Liver (tissue), 8 donors: ENCODE measurements at regions not wholly inside any gene's neighbourhood (a gene's known extent, or its start where the extent isn't known, plus 50 kb on each side); places are given as distances from the start of the nearest gene placed in this dataset.

Source experiments
- DNase-seq: peaks from one replicate; pipeline ENCODE4 v3.0.0-alpha.2; 2017; ENCODE audit warnings: low spot score
- H3K27ac ChIP-seq, 2 donors: one replicate each; pipeline ENCODE4 v1.7.0; 2013; ENCODE audit warnings: inconsistent platforms in 2 of 2, low read length in 2 of 2, control low read depth in 1 of 2, low read depth in 1 of 2, mild to moderate bottlenecking in 1 of 2
- H3K27me3 ChIP-seq, 4 donors: one replicate each; pipeline versions ENCODE4 v1.6.1 to v1.7.0; 2013; ENCODE audit warnings: low read length in 3 of 4, inconsistent platforms in 1 of 4, mild to moderate bottlenecking in 1 of 4, moderate library complexity in 1 of 4; ENCODE audit not compliant: control insufficient read depth in 4 of 4, insufficient read depth in 4 of 4
- H3K36me3 ChIP-seq, 4 donors: one replicate each; pipeline versions ENCODE4 v1.6.1 to v1.7.0; 2013; ENCODE audit warnings: low read length in 3 of 4, mild to moderate bottlenecking in 3 of 4, low read depth in 1 of 4, moderate library complexity in 1 of 4; ENCODE audit not compliant: control insufficient read depth in 4 of 4, insufficient read depth in 3 of 4
- H3K4me1 ChIP-seq, 4 donors: one replicate each; pipeline versions ENCODE4 v1.6.1 to v1.7.0; 2013; ENCODE audit warnings: low read length in 3 of 4, mild to moderate bottlenecking in 3 of 4, moderate library complexity in 1 of 4; ENCODE audit not compliant: control insufficient read depth in 4 of 4, insufficient read depth in 4 of 4
- H3K4me3 ChIP-seq, 3 donors: one replicate each; pipeline versions ENCODE4 v1.6.1 to v1.7.0; 2013; ENCODE audit warnings: low read length in 3 of 3, control low read depth in 1 of 3, low read depth in 1 of 3, mild to moderate bottlenecking in 1 of 3
- H3K9ac ChIP-seq, 2 donors: one replicate each; pipeline ENCODE4 v1.7.0; 2013; ENCODE audit warnings: low read length in 2 of 2, mild to moderate bottlenecking in 2 of 2, moderate library complexity in 2 of 2, control low read depth in 1 of 2, low read depth in 1 of 2
- H3K9me3 ChIP-seq, 4 donors: one replicate each; pipeline versions ENCODE4 v1.6.1 to v1.7.0; 2013; ENCODE audit warnings: low read length in 3 of 4; ENCODE audit not compliant: control insufficient read depth in 4 of 4
- EGR1 ChIP-seq, 2 donors: IDR thresholded peaks; 2 replicates each; pipeline ENCODE4 v1.6.1; 2016 to 2018; ENCODE audit warnings: antibody characterized with exemption in 2 of 2, low read depth in 2 of 2
- FOXA1 ChIP-seq: IDR thresholded peaks from 2 replicates; pipeline ENCODE4 v1.6.1; 2016; ENCODE audit warnings: antibody characterized with exemption
- FOXA2 ChIP-seq: IDR thresholded peaks from 2 replicates; pipeline ENCODE4 v1.6.1; 2016; ENCODE audit warnings: antibody characterized with exemption
- GABPA ChIP-seq, 2 donors: IDR thresholded peaks in 1 of 2; conservative IDR thresholded peaks in 1 of 2; 2 replicates each; pipeline ENCODE4 v1.6.1; 2016; ENCODE audit warnings: antibody characterized with exemption in 2 of 2, mild to moderate bottlenecking in 1 of 2, moderate library complexity in 1 of 2
- HNF4A ChIP-seq, 2 donors: conservative IDR thresholded peaks; 2 replicates each; pipeline ENCODE4 v1.6.1; 2016; ENCODE audit warnings: antibody characterized with exemption in 2 of 2, mild to moderate bottlenecking in 2 of 2
- HNF4G ChIP-seq: IDR thresholded peaks from 2 replicates; pipeline ENCODE4 v1.6.1; 2016; ENCODE audit warnings: antibody characterized with exemption
- JUND ChIP-seq, 2 donors: IDR thresholded peaks; 2 replicates each; pipeline ENCODE4 v1.6.1; 2016; ENCODE audit warnings: antibody characterized with exemption in 2 of 2
- NR2F2 ChIP-seq: IDR thresholded peaks from 2 replicates; pipeline ENCODE4 v1.6.1; 2016; ENCODE audit warnings: antibody characterized with exemption
- RAD21 ChIP-seq, 2 donors: IDR thresholded peaks; 2 replicates each; pipeline ENCODE4 v1.6.1; 2016; ENCODE audit warnings: antibody characterized with exemption in 2 of 2, mild to moderate bottlenecking in 2 of 2
- RXRA ChIP-seq, 2 donors: IDR thresholded peaks; 2 replicates each; pipeline ENCODE4 v1.6.1; 2017 to 2018; ENCODE audit warnings: antibody characterized with exemption in 2 of 2, mild to moderate bottlenecking in 1 of 2
- SP1 ChIP-seq: IDR thresholded peaks from 2 replicates; pipeline ENCODE4 v1.6.1; 2018; ENCODE audit warnings: antibody characterized with exemption, mild to moderate bottlenecking
- TAF1 ChIP-seq: conservative IDR thresholded peaks from 2 replicates; pipeline ENCODE4 v1.6.1; 2016; ENCODE audit warnings: antibody characterized with exemption, mild to moderate bottlenecking
- YY1 ChIP-seq: IDR thresholded peaks from 2 replicates; pipeline ENCODE4 v1.6.1; 2016; ENCODE audit warnings: antibody characterized with exemption, mild to moderate bottlenecking
- WGBS: extraction: QIAGEN DNeasy Blood & Tissue Kit; methylation state at CpG from one replicate; pipeline ENCODE4 v1.1.7; 2013; 5-methylcytosine and 5-hydroxymethylcytosine counted together
- TF ChIP-seq, protein P1 (sequence below): IDR thresholded peaks from 2 replicates; pipeline ENCODE4 v1.6.1; 2016; ENCODE audit warnings: antibody characterized with exemption, mild to moderate bottlenecking
- TF ChIP-seq, protein P2 (sequence below): fragments of 150-350 bp; IDR thresholded peaks from 2 replicates; pipeline ENCODE4 v1.5.1; 2017; ENCODE audit warnings: improper control_type of control experiment, low read depth, low read length; ENCODE audit not compliant: missing input control
- TF ChIP-seq, protein P3 (sequence below): IDR thresholded peaks from 2 replicates; pipeline ENCODE4 v1.6.1; 2016; ENCODE audit warnings: antibody characterized with exemption
- TF ChIP-seq, protein P4 (sequence below): IDR thresholded peaks from 2 replicates; pipeline ENCODE4 v1.6.1; 2016; ENCODE audit warnings: antibody characterized with exemption
- donor health status: healthy.
- donor health status: healthy.
- donor health status: healthy.
- donor health status: healthy.
- donor health status: healthy.

DNA sequence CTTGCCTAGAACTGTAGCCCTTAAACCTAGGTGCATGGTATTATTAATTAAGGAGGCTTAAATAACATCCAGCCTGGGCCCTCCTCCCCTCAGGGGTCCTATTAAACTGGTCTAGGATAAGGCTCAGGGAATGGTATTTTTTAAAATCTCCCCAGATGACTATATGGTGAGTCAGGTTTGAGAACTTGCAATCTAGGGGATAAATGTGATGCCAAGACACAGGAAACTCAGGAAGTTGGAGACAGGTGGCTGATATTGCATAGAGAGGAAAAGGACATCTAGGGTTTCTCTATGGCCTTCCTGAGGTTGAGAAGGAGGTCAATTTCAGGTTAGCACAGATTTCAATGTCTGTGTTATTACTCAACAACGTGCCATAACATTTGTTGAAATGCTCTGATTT, 581.0 kb downstream of the TLE1 start (continued):
- no peak for TF ChIP-seq FOXA2

DNA sequence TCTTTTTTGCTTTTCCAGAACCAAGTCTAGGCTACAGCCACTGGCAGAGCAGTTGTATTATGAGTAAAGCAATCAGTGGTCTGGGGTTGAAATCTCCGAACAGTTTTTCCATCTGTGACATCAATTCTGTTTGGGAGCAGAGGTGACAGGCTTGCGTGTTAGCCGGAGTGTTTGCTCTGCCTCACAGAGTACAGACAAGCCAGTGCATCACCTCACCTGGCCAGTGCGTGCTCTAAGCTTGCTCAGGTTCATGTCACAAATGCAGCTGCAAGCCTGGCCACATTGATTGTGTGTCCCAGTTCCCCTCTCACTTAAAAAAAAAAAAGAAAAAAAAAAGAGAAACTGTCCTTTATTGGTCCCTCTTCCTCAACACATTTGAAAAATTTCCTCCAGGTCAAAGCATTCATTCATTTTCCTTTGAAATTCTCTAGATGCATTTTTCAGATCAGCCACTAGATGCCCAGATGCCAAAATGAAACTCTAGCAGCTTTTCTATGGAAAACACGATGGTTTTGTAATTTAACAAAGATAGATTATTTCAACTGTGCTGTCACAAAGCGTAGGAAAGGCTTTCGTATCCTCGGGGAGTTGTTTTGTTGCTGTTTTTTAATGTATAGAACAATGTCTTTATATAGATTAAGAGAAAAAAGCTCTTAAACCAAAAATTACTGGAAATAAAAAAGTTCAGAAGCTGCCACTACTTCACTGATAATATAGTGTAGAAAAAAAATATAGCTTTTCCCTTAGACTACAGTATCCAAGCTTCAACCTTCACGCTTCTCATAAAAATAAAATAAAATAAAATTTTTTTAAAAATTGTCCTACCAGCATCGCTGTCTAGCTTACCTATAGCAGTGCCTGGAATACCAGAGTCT, 585.5 kb downstream of the TLE1 start:
- no peaks in the 10 kb centered on the region for H3K9me3 ChIP-seq
- 63% methylated on average over 10 of the region's 10 CpGs for WGBS
- H3K27me3 ChIP-seq: no peaks in the 10 kb centered on the region
- H3K9ac ChIP-seq: no peak overlapping the region
- peaks cover 0 to 2% (median 0%) of the 10 kb centered on the region in 4 donors for H3K4me1 ChIP-seq
- TF ChIP-seq TAF1 (no peak), HNF4G (no peak), SP1 (no peak), JUND (IDR thresholded peaks at IDR 0.05) (no peak), HNF4A (conservative IDR thresholded peaks at IDR 0.05) (no peak), RXRA (IDR thresholded peaks at IDR 0.05) (no peak), YY1 (no peak), NR2F2 (no peak), FOXA1 (no peak), EGR1 (IDR thresholded peaks at IDR 0.05; ENCODE audit: low read depth in 2 of 2) (no peak), RAD21 (IDR thresholded peaks at IDR 0.05) (peak; percentile 63 to 73), GABPA (IDR thresholded peaks at IDR 0.05 in 1 of 2, conservative IDR thresholded peaks at IDR 0.05 in 1 of 2) (no peak)
- TF ChIP-seq, protein P1, sequence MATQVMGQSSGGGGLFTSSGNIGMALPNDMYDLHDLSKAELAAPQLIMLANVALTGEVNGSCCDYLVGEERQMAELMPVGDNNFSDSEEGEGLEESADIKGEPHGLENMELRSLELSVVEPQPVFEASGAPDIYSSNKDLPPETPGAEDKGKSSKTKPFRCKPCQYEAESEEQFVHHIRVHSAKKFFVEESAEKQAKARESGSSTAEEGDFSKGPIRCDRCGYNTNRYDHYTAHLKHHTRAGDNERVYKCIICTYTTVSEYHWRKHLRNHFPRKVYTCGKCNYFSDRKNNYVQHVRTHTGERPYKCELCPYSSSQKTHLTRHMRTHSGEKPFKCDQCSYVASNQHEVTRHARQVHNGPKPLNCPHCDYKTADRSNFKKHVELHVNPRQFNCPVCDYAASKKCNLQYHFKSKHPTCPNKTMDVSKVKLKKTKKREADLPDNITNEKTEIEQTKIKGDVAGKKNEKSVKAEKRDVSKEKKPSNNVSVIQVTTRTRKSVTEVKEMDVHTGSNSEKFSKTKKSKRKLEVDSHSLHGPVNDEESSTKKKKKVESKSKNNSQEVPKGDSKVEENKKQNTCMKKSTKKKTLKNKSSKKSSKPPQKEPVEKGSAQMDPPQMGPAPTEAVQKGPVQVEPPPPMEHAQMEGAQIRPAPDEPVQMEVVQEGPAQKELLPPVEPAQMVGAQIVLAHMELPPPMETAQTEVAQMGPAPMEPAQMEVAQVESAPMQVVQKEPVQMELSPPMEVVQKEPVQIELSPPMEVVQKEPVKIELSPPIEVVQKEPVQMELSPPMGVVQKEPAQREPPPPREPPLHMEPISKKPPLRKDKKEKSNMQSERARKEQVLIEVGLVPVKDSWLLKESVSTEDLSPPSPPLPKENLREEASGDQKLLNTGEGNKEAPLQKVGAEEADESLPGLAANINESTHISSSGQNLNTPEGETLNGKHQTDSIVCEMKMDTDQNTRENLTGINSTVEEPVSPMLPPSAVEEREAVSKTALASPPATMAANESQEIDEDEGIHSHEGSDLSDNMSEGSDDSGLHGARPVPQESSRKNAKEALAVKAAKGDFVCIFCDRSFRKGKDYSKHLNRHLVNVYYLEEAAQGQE: no peak
- TF ChIP-seq, protein P2, sequence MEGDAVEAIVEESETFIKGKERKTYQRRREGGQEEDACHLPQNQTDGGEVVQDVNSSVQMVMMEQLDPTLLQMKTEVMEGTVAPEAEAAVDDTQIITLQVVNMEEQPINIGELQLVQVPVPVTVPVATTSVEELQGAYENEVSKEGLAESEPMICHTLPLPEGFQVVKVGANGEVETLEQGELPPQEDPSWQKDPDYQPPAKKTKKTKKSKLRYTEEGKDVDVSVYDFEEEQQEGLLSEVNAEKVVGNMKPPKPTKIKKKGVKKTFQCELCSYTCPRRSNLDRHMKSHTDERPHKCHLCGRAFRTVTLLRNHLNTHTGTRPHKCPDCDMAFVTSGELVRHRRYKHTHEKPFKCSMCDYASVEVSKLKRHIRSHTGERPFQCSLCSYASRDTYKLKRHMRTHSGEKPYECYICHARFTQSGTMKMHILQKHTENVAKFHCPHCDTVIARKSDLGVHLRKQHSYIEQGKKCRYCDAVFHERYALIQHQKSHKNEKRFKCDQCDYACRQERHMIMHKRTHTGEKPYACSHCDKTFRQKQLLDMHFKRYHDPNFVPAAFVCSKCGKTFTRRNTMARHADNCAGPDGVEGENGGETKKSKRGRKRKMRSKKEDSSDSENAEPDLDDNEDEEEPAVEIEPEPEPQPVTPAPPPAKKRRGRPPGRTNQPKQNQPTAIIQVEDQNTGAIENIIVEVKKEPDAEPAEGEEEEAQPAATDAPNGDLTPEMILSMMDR: peak; percentile 43
- TF ChIP-seq, protein P3, sequence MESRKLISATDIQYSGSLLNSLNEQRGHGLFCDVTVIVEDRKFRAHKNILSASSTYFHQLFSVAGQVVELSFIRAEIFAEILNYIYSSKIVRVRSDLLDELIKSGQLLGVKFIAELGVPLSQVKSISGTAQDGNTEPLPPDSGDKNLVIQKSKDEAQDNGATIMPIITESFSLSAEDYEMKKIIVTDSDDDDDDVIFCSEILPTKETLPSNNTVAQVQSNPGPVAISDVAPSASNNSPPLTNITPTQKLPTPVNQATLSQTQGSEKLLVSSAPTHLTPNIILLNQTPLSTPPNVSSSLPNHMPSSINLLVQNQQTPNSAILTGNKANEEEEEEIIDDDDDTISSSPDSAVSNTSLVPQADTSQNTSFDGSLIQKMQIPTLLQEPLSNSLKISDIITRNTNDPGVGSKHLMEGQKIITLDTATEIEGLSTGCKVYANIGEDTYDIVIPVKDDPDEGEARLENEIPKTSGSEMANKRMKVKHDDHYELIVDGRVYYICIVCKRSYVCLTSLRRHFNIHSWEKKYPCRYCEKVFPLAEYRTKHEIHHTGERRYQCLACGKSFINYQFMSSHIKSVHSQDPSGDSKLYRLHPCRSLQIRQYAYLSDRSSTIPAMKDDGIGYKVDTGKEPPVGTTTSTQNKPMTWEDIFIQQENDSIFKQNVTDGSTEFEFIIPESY: no peak
- TF ChIP-seq, protein P4, sequence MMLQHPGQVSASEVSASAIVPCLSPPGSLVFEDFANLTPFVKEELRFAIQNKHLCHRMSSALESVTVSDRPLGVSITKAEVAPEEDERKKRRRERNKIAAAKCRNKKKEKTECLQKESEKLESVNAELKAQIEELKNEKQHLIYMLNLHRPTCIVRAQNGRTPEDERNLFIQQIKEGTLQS: no peak
- H3K4me3 ChIP-seq: no peak overlapping the region
- H3K27ac ChIP-seq: no peak overlapping the region
- H3K36me3 ChIP-seq: no peaks in the 10 kb centered on the region
- no peak for DNase-seq
